HL-60 (cell line): ENCODE measurements at regions not wholly inside any gene's neighbourhood (a gene's known extent, or its start where the extent isn't known, plus 50 kb on each side); places are given as distances from the start of the nearest gene placed in this dataset.

Source experiments
- DNase-seq, 2 experiments: peaks; one replicate each; pipeline ENCODE4 v3.0.0-alpha.2; 2010 to 2020; ENCODE audit warnings: low read depth in 1 of 2, low spot score in 1 of 2
- H3K27ac ChIP-seq: fragments of 250-450 bp; sonication (Bioruptor Pico); replicated peaks from 2 replicates; pipeline ENCODE4 v1.5.1; 2020; ENCODE audit warnings: mild to moderate bottlenecking, moderate library complexity
- H3K27me3 ChIP-seq: fragments of 250-450 bp; sonication (Bioruptor Pico); 2 replicates; pipeline ENCODE4 v1.5.1; 2021; ENCODE audit warnings: mild to moderate bottlenecking, moderate library complexity; ENCODE audit not compliant: insufficient read depth, poor library complexity, severe bottlenecking
- H3K4me3 ChIP-seq: replicated peaks from 2 replicates; pipeline ENCODE4 v1.5.1; 2011; ENCODE audit warnings: mild to moderate bottlenecking, control low read depth, low read length; ENCODE audit not compliant: insufficient read depth
- GABPA ChIP-seq: IDR thresholded peaks from 2 replicates; pipeline ENCODE4 v1.6.1; 2012; ENCODE audit warnings: low read depth
- POLR2AphosphoS5 ChIP-seq: IDR thresholded peaks from 2 replicates; pipeline ENCODE4 v1.6.1; 2012; ENCODE audit warnings: low read depth
- SPI1 ChIP-seq: IDR thresholded peaks from 2 replicates; pipeline ENCODE4 v1.6.1; 2012; ENCODE audit warnings: low read depth, mild to moderate bottlenecking, borderline replicate concordance
- TF ChIP-seq, protein P1 (sequence below): IDR thresholded peaks from 2 replicates; pipeline ENCODE4 v1.6.1; 2012; ENCODE audit warnings: low read depth; ENCODE audit not compliant: insufficient replicate concordance
- TF ChIP-seq, protein P2 (sequence below): IDR thresholded peaks from one replicate; pipeline ENCODE4 v1.5.1; 2011; ENCODE audit warnings: low read length, control low read depth, inconsistent platforms; ENCODE audit not compliant: insufficient read depth

DNA sequence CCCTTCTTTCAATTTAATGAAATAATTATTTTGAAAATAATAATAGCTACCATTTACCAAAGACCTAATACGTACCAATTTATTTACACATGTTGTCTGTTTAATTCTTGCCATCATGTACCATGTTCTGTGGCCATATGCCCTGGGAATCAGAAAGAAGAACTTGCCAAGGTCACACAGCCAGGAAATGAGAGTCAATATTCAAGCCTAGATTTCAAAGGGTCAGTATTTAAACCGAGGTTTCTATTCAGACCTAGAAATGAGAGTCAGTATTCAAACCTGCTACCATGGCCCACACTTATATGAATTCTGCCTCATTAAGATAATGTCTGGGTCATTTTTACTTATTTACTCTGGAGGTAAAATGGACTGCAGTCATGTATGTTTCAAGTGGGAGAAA lies 103.6 kb upstream of the TBL1XR1 start:
- Histone ChIP-seq H3K27ac (no peak overlapping the region), H3K4me3 (no peak overlapping the region), H3K27me3 (no peaks in the 10 kb centered on the region)
- DNase-seq: no peak
- TF ChIP-seq POLR2AphosphoS5 (no peak), SPI1 (no peak), GABPA (no peak)
- TF ChIP-seq, protein P1, sequence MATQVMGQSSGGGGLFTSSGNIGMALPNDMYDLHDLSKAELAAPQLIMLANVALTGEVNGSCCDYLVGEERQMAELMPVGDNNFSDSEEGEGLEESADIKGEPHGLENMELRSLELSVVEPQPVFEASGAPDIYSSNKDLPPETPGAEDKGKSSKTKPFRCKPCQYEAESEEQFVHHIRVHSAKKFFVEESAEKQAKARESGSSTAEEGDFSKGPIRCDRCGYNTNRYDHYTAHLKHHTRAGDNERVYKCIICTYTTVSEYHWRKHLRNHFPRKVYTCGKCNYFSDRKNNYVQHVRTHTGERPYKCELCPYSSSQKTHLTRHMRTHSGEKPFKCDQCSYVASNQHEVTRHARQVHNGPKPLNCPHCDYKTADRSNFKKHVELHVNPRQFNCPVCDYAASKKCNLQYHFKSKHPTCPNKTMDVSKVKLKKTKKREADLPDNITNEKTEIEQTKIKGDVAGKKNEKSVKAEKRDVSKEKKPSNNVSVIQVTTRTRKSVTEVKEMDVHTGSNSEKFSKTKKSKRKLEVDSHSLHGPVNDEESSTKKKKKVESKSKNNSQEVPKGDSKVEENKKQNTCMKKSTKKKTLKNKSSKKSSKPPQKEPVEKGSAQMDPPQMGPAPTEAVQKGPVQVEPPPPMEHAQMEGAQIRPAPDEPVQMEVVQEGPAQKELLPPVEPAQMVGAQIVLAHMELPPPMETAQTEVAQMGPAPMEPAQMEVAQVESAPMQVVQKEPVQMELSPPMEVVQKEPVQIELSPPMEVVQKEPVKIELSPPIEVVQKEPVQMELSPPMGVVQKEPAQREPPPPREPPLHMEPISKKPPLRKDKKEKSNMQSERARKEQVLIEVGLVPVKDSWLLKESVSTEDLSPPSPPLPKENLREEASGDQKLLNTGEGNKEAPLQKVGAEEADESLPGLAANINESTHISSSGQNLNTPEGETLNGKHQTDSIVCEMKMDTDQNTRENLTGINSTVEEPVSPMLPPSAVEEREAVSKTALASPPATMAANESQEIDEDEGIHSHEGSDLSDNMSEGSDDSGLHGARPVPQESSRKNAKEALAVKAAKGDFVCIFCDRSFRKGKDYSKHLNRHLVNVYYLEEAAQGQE: no peak
- TF ChIP-seq, protein P2, sequence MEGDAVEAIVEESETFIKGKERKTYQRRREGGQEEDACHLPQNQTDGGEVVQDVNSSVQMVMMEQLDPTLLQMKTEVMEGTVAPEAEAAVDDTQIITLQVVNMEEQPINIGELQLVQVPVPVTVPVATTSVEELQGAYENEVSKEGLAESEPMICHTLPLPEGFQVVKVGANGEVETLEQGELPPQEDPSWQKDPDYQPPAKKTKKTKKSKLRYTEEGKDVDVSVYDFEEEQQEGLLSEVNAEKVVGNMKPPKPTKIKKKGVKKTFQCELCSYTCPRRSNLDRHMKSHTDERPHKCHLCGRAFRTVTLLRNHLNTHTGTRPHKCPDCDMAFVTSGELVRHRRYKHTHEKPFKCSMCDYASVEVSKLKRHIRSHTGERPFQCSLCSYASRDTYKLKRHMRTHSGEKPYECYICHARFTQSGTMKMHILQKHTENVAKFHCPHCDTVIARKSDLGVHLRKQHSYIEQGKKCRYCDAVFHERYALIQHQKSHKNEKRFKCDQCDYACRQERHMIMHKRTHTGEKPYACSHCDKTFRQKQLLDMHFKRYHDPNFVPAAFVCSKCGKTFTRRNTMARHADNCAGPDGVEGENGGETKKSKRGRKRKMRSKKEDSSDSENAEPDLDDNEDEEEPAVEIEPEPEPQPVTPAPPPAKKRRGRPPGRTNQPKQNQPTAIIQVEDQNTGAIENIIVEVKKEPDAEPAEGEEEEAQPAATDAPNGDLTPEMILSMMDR: no peak

DNA sequence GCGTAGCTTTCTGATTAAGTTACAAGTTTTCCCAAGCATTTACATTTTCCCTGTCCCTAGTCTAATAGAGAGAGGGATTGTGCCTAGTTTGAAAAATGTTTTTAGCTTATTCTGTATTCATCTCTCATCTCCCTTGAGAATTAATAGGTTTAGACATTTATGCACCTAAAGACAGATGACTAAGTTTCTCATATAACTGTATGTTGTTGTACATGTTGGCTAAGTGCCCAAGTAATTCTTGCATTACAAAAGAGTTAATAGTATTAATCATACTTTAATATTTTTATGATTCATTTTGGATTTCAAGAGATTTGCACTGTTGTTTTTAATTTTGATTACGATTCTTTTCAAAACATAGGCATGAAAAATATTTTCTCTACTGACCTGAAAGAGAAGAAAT lies 109.0 kb upstream of the TBL1XR1 start:
- Histone ChIP-seq H3K27me3 (no peaks in the 10 kb centered on the region), H3K4me3 (no peak overlapping the region), H3K27ac (no peak overlapping the region)
- TF ChIP-seq, protein P1: no peak
- TF ChIP-seq, protein P2: no peak
- no peak for TF ChIP-seq POLR2AphosphoS5
- no peak for TF ChIP-seq GABPA
- no peak for TF ChIP-seq SPI1
- DNase-seq: no peak

DNA sequence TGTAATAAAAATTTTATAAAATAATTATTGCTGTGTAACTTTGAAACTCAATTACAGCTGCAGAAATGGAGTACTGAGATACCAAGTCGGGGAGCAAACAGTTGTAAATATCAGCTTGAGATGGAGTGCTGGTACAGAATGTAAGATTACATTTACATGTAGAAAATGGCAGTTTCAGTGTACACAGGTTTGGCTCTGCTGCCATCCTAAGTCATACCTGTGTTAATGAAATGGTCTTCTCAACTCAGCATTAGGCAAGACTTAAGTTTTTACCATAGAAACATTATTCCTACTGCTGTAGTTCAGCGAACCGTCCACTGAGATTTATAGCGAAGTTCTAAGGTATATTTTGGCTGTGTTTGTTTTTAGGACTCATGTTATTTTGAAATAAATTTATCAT lies 110.1 kb upstream of the TBL1XR1 start:
- no peak overlapping the region for H3K27ac ChIP-seq
- no peak for TF ChIP-seq GABPA
- TF ChIP-seq, protein P2: no peak
- TF ChIP-seq, protein P1: no peak
- no peak for TF ChIP-seq SPI1
- TF ChIP-seq POLR2AphosphoS5: no peak
- no peak for DNase-seq
- H3K4me3 ChIP-seq: no peak overlapping the region
- H3K27me3 ChIP-seq: no peaks in the 10 kb centered on the region
